Astrocyte (in vitro differentiated cells and primary cell): ENCODE measurements at regions not wholly inside any gene's neighbourhood (a gene's known extent, or its start where the extent isn't known, plus 50 kb on each side); places are given as distances from the start of the nearest gene placed in this dataset.

Experiments
- DNase-seq: peaks from one replicate; pipeline ENCODE4 v3.0.0-alpha.2; 2010; ENCODE audit warnings: low read depth
- FAIRE-seq: peaks from 2 replicates; lab custom pipeline; 2011; peaks lifted over from hg19 to GRCh38; lab: Jason Lieb, UNC
- H2AFZ ChIP-seq: 2 replicates; pipeline ENCODE4 v1.6.0; 2012; ENCODE audit warnings: low read depth, low read length, inconsistent platforms
- H3K27ac ChIP-seq: 2 replicates; pipeline ENCODE4 v1.5.1; 2011; ENCODE audit warnings: low read depth, low read length, inconsistent platforms
- H3K27me3 ChIP-seq: 2 replicates; pipeline ENCODE4 v1.6.0; 2011; ENCODE audit warnings: low read length, inconsistent platforms; ENCODE audit not compliant: insufficient read depth
- H3K36me3 ChIP-seq: 2 replicates; pipeline ENCODE4 v1.5.1; 2011; ENCODE audit warnings: low read length, inconsistent platforms; ENCODE audit not compliant: insufficient read depth
- H3K4me1 ChIP-seq: 2 replicates; pipeline ENCODE4 v1.5.1; 2011; ENCODE audit warnings: low read length, inconsistent platforms; ENCODE audit not compliant: insufficient read depth
- H3K4me2 ChIP-seq: 2 replicates; pipeline ENCODE4 v1.6.0; 2012; ENCODE audit warnings: low read length, inconsistent platforms
- H3K4me3 ChIP-seq: 2 replicates; pipeline ENCODE4 v1.5.1; 2011; ENCODE audit warnings: low read depth, mild to moderate bottlenecking, low read length, inconsistent platforms; ENCODE audit not compliant: insufficient read depth
- H3K79me2 ChIP-seq: 2 replicates; pipeline ENCODE4 v1.6.0; 2012; ENCODE audit warnings: mild to moderate bottlenecking, low read length, inconsistent platforms; ENCODE audit not compliant: insufficient read depth
- H3K9ac ChIP-seq: 2 replicates; pipeline ENCODE4 v1.6.0; 2012; ENCODE audit warnings: mild to moderate bottlenecking, low read length, inconsistent platforms
- H3K9me3 ChIP-seq: 2 replicates; pipeline ENCODE4 v1.5.1; 2012; ENCODE audit warnings: low read depth, mild to moderate bottlenecking, low read length, inconsistent platforms; ENCODE audit not compliant: insufficient read depth
- H4K20me1 ChIP-seq: 2 replicates; pipeline ENCODE4 v1.6.0; 2012; ENCODE audit warnings: low read length, inconsistent platforms; ENCODE audit not compliant: insufficient read depth
- H3K27ac Mint-ChIP-seq: one replicate; pipeline ENCODE4 v1.8.0; 2021; ENCODE audit warnings: mild to moderate bottlenecking, mixed read lengths; ENCODE audit not compliant: unreplicated experiment
- H3K27me3 Mint-ChIP-seq: one replicate; pipeline ENCODE4 v1.8.0; 2021; ENCODE audit warnings: low read depth, mixed read lengths; ENCODE audit not compliant: unreplicated experiment
- H3K36me3 Mint-ChIP-seq: one replicate; pipeline ENCODE4 v1.8.0; 2021; ENCODE audit warnings: low read depth, mixed read lengths; ENCODE audit not compliant: unreplicated experiment
- H3K4me1 Mint-ChIP-seq: one replicate; pipeline ENCODE4 v1.8.0; 2021; ENCODE audit warnings: low read depth, mixed read lengths; ENCODE audit not compliant: unreplicated experiment
- H3K4me3 Mint-ChIP-seq: one replicate; pipeline ENCODE4 v1.8.0; 2021; ENCODE audit warnings: mild to moderate bottlenecking, moderate library complexity, mixed read lengths; ENCODE audit not compliant: unreplicated experiment
- H3K9me3 Mint-ChIP-seq: one replicate; pipeline ENCODE4 v1.8.0; 2021; ENCODE audit warnings: mild to moderate bottlenecking, mixed read lengths; ENCODE audit not compliant: unreplicated experiment
- EZH2 ChIP-seq: IDR thresholded peaks from 2 replicates; pipeline ENCODE4 v1.6.1; 2012; ENCODE audit warnings: mild to moderate bottlenecking, low read length, inconsistent platforms; ENCODE audit not compliant: insufficient read depth
- TF ChIP-seq, protein P1 (sequence below): IDR thresholded peaks from 2 replicates; pipeline ENCODE4 v1.5.1; 2011; ENCODE audit warnings: low read depth, mild to moderate bottlenecking, inconsistent platforms, low read length, moderate library complexity; ENCODE audit not compliant: insufficient read depth

DNA sequence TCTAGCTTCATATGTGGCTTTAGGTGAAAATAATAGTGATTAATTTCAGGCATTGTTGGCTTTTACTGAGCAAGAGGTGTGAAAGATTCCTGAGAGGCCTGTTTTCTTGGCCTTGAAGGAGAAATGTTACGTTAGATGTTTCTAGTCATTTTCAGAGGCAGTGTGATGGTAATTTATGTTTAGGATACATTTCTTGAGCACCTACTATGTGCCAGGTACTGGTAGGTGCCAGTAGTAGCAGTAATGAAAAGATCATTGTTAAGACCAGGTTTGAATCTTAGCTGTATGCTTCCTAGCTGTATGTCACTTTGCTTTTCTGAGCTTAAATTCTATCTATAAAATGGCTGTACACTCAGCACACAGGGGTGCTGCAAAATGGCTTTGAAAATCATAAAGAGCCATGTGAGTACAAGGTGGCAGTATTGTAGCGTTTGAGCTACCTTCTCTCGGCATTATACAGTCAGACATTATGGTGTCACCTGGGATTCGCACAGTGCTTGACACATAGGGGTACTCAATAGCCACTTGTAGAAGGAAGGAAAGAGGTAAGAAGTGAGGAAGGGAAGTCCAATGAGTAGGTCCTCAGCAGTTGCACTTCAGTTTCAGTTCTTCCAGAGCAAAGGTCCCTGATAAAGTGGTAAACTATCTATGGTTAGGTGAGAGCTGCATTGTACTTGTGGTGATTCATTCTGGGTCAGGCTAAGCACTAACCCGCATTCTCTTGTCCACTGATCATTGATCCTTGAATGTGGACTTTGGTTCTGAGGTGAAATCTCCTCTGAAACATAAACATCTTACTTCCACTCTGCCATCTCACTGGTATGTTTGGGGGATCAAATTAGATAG, 166.5 kb upstream of the NR3C1 start:
- no peak for FAIRE-seq
- peaks cover 2% of the 10 kb centered on the region for H3K4me1 Mint-ChIP-seq

DNA sequence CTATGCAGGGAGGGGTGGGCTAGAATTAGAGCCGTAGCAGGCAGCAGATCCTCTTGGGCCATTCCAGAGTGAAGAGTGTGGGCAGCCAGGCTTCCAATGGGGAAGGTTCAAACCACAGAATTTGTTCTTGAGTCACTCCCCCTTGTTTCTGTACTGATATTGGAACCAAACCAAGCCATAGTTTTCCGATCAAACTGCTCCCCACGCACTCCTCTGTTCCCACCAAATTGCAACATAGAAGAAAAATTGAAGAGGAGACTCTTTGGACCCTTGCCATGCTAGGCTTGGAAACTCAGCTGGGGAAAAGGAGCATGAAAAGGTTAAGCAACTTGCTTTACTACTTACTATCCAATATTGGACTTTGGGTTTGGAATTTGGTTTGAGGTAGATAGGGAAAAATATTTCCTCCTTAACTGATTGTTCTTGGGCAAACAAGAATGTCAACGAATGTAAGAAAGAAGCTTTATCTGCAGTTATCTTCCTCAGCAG, 165.8 kb upstream of the NR3C1 start:
- Histone ChIP-seq H3K4me1 (no peaks in the 10 kb centered on the region), H3K4me2 (no peak overlapping the region), H3K27me3 (no peaks in the 10 kb centered on the region), H3K9me3 (no peaks in the 10 kb centered on the region), H3K4me3 (no peak overlapping the region), H3K27ac (no peak overlapping the region), H3K79me2 (no peaks in the 10 kb centered on the region), H4K20me1 (no peaks in the 10 kb centered on the region), H3K9ac (no peak overlapping the region), H3K36me3 (no peaks in the 10 kb centered on the region), H2AFZ (no peak overlapping the region)
- no peak for FAIRE-seq
- H3K9me3 Mint-ChIP-seq, result peaks cover 3% of the 10 kb centered on the region
- no peaks in the 10 kb centered on the region for H3K36me3 Mint-ChIP-seq
- TF ChIP-seq, protein P1, sequence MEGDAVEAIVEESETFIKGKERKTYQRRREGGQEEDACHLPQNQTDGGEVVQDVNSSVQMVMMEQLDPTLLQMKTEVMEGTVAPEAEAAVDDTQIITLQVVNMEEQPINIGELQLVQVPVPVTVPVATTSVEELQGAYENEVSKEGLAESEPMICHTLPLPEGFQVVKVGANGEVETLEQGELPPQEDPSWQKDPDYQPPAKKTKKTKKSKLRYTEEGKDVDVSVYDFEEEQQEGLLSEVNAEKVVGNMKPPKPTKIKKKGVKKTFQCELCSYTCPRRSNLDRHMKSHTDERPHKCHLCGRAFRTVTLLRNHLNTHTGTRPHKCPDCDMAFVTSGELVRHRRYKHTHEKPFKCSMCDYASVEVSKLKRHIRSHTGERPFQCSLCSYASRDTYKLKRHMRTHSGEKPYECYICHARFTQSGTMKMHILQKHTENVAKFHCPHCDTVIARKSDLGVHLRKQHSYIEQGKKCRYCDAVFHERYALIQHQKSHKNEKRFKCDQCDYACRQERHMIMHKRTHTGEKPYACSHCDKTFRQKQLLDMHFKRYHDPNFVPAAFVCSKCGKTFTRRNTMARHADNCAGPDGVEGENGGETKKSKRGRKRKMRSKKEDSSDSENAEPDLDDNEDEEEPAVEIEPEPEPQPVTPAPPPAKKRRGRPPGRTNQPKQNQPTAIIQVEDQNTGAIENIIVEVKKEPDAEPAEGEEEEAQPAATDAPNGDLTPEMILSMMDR, result no peak
- TF ChIP-seq EZH2, result no peak
- no peak overlapping the region for H3K4me3 Mint-ChIP-seq
- peaks cover 2% of the 10 kb centered on the region for H3K4me1 Mint-ChIP-seq
- DNase-seq, result peak; percentile 96
- H3K27me3 Mint-ChIP-seq, result no peaks in the 10 kb centered on the region
- no peak overlapping the region for H3K27ac Mint-ChIP-seq

More for the DNA sequence above, 166.5 kb upstream of the NR3C1 start:
- Histone ChIP-seq H3K36me3 (no peaks in the 10 kb centered on the region), H3K4me3 (no peak overlapping the region), H3K27me3 (no peaks in the 10 kb centered on the region), H3K79me2 (no peaks in the 10 kb centered on the region), H3K9me3 (no peaks in the 10 kb centered on the region), H3K9ac (no peak overlapping the region), H2AFZ (no peak overlapping the region), H4K20me1 (no peaks in the 10 kb centered on the region), H3K27ac (no peak overlapping the region), H3K4me1 (no peaks in the 10 kb centered on the region), H3K4me2 (no peak overlapping the region)
- Mint-ChIP-seq H3K9me3 (peaks cover 3% of the 10 kb centered on the region), H3K4me3 (no peak overlapping the region), H3K36me3 (no peaks in the 10 kb centered on the region), H3K27ac (no peak overlapping the region), H3K27me3 (no peaks in the 10 kb centered on the region)
- no peak for DNase-seq
- TF ChIP-seq, protein P1, result no peak
- TF ChIP-seq EZH2, result no peak
